NCI-H2107 (cell line): ENCODE measurements at regions not wholly inside any gene's neighbourhood (a gene's known extent, or its start where the extent isn't known, plus 50 kb on each side); places are given as distances from the start of the nearest gene placed in this dataset.
"Not testable (repeated sequence)": the region's sequence is repeated elsewhere in the genome, so short reads cannot be mapped to it uniquely, and the experiment has no call there.

Source experiments
- DNase-seq: peaks from one replicate; lab custom pipeline; 2025; lab: John Stamatoyannopoulos, UW

DNA sequence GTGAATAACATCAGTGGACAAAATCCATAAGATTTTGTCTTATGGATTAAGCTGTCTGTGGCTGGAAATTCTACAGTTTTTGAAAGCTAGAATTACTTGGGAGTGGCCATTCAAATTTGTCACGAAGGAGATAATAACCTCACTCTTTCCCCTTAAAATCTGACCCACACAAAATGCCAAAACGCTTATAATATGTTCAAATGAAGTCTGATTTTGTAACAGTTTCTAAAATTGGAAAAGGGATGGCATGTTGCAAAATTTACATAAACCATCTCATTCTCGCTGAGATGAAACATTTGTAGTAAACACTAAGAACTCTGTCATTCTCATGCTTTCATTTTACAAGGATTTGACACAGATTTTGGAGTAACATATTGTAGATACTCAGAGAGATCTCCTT lies 112.7 kb downstream of the GJA1 start:
- DNase-seq: no peak

DNA sequence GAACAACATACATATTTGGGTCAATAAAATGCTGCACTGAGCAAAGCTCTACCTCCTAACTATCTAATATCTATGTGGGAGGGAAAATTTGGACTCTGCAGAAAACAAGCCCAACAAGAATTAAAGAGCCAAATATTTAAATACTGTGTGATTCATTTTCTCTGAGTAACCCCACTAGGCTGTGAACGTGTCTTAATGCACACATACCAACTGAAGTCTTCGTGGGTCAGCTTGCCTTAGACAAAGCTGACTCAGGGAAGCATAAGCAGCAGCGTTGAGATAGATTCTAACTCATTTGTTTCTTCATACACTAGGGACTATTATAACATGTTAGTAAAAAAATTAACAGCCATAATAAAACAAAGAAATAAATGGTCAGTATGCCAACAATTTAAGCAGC lies 114.3 kb downstream of the GJA1 start:
- no peak for DNase-seq

DNA sequence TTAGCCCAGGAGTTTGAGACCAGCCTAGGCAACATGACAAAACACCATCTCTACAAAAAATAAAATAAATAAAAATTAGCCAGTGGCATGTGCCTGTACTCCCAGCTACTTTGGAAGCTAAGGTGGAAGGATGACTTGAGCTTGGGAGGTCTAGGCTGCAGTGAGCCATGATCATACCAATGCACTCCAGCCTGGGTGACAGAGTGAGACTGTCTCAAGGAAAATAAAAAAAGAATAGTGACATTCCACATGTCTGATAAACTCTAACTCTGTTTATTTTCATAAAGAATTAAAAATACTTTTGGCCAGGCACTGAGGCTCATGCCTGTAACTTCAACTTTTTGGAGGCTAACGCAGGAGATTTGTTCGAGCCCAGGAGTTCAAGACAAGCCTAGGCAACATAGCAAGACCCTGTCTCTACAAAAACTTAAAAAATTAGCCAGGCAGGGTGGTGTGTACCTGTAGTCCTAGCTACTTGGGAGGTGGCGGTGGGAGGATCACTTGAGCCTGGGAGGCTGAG lies 115.1 kb downstream of the GJA1 start:
- DNase-seq: no peak

DNA sequence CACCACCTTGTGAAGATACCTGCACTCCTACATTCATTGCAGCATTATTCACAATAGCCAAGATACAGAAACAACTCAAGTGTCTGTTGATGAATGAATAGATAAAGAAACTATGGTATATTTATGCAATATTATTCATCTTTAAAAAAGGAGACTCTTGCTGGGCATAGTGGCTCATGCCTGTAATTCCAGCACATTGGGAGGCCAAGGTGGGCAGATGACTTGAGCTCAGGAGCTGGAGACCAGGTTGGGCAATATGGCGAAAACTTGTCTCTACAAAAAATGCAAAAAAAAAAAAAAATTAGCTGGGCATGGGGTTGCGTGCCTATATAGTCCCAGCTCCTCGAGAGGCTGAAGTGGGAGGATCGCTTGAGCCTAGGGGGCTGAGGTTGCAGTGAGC lies 119.8 kb downstream of the GJA1 start:
- no peak for DNase-seq

DNA sequence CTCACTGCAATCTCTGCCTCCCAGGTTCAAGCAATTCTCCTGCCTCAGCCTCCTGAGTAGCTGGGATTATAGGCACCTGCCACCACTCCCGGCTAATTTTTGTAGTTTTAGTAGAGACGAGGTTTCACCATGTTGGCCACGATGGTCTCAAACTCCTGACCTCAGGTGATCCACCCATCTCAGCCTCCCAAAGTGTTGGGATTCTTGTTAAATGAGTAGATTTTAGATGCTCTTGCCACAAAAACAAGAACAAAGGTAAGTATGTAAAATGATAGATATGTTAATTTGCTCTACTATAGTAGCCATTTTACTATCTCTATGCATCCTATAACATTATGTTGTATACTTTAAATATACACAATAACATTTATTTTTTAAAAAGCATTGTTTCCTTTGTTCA lies 120.7 kb downstream of the GJA1 start:
- DNase-seq: not testable (repeated sequence)

DNA sequence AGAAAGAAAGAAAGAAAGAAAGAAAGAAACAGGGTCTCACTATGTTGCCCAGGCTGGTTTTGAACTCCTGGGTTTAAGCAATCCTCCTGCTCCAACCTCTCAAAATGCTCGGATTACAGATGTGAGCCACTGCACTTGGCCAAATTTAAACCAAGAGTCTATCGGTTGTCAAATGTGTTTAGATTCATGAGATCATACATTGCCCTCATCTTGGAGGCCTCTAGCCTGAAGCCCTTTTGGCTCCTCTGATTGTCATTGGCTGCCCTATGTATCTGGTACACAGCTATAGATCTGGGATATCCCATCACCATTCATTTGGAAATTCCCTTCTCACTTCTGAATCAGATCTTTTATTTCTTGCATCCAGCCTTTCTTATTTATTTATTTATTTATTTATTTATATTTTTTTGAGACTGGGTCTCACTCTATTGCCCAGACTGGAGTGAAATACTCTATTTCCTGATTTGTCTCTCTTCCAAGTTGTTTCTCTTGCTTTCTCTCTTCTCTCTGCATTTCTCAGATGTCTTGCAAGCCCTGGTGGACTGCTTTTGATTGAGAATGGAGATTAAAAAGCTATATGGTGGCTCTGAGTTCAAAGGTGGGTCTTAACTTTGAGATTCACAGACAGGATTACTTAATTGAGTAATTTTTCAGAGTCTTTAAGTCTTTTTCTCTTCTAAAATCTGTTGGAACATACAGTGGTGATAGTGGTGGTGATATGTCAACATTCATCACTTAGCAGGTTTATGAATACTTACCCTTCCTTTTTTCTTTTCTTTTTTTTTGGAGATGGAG lies 121.9 kb downstream of the GJA1 start:
- no peak for DNase-seq

DNA sequence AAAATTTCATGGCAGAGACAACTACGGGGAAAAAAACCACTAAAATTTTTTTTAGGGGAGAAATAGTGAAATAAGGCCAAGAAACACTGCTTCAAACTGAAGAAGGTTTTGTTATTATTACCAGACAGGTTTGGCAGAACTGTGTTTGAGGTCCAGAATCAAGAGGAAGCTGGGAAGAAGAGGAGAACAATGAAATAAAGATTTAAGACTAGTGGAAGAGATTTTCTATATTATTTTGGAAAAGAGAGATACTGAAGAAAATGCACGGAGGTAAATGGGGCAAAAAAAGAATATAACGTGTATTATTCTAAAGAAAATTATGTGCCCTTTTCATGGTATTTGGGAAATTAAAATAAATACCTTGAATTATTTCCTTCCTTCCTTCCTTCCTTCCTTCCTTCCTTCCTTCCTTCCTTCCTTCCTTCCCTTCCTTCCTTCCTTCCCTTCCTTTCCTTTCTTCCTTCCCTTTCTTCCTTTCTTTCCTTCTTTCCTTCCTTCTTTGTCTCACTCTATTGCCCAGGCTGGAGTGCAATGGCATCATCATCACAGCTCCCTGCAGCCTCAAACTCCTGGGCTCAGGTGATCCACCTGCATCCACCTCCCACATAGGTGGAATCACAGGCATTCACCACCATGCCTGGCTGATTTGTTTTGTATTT lies 124.3 kb downstream of the GJA1 start:
- no peak for DNase-seq

DNA sequence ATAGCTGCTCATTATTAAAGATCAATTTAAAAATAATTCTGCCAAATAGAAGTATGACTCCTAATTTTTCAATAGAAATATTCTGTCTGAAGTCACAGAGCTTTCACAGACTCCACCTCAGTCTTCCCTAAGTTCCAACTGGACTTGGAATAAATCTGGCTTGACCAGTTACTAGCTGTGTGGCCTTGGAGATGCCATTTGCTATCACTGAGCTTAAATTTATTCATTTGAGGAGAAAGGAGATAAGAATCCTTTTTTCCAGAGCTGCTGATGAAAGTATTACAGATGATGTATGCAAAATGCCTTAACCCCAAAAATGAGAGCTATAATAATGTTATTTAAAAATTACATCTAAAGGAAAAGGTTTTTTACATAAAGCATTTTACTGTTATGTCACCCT lies 125.0 kb downstream of the GJA1 start:
- DNase-seq: no peak

DNA sequence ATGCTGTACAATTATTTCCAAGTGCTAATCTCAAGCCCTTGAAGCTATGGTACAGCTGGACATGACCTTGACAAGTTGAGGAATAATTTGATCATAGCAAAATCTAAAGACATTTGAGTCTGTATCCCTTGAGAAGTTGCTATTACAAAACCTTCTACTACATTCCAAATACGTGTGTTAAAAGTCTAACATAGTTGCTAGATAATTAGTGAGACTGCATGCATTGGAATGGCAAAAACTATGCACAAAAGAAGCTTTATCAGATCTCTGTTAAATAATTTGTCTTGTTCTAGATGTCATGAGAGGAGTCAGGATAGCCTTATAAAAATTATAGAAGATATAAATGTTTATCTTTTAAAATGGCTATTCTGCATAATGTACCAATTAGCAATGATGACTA lies 127.8 kb downstream of the GJA1 start:
- no peak for DNase-seq

DNA sequence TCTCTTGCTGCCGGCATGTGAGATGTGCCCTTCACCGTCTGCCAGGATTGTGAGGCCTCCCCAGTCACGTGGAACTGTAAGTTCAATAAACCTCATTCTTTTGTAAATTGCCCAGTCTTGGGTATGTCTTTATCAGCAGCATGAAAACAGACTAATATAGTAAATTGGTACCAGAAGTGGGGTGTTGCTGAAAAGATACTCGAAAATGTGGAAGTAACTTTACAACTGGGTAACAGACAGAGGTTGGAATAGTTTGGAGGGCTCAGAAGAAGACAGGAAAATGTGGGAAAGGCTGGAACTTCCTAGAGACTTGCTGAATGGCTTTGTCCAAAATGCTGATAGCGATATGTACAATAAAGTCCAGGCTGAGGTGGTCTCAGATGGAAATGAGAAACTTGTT lies 129.1 kb downstream of the GJA1 start:
- DNase-seq: not testable (repeated sequence)

DNA sequence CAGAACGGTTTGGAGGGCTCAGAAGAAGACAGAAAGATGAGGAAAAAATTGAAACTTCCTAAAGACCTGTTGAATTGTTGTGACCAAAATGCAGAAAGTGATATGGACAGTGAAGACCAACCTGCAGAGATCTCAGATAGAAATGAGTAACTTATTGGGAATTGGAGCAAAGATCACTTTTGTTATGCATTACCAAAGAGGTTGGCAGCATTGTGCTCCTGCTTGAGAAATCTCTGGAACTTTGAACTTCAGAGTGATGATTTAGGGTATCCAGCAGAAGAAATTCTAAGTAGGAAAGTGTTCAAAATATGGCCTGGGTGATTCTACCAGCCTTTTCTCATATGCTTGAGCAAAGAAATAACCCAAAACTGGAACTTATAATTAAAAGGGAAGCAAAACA lies 136.0 kb downstream of the GJA1 start:
- no peak for DNase-seq

DNA sequence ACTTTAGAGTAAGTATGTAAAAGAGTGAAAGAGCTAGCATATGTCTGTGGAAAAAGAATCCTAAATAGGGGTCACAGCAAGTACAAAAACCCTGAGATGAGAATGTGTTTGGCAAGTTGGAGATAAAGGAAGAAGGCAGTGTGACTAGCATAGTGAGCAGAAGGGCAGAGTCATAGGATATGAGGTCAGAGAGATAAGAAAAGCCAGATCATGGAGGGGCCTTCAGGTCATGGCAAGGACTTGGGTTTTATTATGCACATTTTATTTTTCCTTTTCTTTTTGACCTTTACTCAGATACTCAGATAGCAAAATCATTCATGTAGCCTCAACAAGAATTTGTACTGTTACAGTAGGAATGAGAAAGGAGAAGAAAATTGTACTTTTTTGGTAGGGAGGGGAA lies 138.0 kb downstream of the GJA1 start:
- no peak for DNase-seq

DNA sequence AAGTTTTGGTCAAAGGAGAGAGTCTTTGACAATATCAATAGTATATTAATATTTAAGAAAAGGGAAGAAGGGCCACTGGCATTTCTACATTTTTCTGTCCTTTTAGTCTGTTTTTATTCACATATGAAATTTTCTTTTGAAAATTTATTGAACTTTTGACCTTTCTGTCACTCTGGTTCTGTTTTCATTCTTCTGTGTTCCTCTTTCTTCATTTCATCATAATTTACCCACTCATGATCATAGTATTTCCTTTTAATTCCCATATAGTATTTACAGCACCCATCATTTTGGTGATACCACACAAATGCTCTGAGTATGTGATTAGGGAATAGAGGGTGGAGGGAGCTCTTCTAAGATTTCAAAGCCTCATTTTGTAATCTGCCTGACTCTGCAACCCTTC lies 142.8 kb downstream of the GJA1 start:
- DNase-seq: no peak

DNA sequence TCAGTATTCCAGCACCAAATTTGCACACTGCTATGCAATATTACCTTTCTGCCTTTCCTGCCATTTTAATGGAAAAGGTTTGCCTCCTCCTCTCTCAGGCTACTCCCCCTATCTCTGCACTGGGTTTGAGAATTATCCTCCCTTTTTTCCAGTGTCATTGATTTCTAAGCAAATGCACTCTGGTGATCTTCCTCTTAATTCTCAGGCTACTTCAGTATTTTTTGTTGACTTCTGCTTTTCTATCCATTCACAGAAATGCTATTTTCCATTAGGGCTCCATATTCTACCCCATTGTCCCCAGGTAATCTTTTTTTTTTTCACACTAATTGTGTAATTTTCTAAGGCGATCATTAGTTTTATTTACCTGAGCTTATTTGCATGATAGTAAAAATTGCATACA lies 144.0 kb downstream of the GJA1 start:
- DNase-seq: no peak

DNA sequence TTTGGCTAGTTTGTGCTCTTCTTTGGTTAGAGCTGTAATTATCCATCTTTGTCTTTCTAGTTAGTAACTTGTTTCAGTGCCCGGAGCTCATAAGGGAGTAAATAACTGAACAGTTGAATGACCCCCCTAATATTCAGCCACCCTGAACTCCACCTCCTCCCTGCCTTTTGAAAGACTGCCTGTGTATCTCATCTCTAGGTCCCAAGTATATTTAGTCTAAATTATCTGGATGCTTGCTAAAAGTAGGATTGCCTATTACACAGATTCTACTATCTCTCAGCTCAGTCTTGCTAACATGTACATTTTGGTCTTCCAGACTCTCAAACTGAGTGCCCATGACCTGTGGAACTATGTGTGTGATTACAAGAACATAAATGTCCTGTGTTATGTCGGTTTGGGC lies 145.9 kb downstream of the GJA1 start:
- no peak for DNase-seq

DNA sequence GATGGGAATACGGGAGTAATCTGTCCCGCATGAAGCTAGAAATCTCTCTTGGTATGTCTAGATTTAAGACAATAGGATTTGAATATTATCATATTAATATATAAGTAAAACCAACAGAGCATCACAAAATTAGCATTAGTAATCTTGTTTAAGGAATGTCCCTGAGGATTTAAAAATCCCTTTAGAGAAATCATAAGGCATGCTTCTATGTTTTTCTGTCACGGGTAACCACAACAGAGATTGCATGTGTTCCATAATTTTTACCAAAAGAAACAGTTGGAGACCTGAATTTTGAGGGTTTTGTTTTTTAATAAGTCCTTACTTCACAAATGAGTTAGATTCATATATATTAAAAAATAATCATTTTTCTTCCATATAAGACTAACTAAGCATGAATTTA lies 146.8 kb downstream of the GJA1 start:
- no peak for DNase-seq

DNA sequence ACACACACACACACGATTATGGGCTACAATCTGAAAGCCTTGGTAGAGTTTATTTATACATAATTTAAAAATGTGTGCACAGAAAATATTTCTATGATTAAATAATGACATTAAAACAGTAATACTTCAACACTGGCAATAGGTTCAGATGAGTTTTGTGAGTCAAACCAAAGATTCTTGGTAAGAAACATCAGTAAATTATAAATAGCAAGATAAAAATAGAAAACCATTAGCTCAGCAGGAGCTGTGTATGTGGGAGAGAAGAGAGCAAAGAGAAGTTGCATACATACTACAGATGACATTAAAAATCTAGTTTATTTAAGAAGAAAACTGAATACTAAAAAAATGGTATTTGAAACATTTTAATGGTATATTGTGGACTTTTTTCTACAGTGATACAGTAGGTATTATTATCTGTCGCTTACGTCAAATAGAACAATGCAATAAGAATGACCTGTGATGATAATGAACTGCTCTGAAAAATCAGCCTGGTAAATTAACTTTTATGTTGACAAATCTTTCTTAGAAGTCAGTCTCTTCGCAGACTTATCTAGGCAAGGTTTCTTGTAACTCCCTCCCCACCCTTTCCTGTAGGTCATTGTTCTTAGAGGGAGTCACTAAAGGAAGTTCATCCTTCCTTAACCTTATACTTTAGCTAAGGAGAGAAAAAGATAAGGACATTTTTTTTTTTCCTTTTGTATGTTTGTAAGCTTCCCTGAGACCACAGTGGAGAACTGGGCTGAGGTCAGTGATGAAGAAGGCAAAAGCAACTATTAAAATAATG lies 149.3 kb downstream of the GJA1 start:
- DNase-seq: no peak

DNA sequence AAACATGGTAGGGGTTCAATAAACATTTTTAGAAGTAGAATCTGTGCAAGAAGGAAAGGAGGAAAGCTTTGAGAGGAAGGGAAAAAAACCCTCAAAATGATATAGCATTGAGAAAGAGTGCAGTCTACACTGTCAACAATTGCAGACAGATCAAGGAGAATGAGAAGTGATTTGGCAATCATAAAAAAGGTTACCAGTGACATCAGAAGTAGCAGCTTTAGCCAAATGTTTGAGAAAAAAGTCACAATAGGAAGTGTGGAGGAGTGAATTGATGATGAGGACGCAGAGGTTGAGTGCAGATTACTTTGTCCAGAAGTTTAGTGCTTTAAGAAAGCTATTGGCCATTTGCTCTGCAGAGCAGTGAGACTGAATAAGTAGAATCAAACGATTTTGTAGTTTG lies 155.0 kb downstream of the GJA1 start:
- DNase-seq: no peak

DNA sequence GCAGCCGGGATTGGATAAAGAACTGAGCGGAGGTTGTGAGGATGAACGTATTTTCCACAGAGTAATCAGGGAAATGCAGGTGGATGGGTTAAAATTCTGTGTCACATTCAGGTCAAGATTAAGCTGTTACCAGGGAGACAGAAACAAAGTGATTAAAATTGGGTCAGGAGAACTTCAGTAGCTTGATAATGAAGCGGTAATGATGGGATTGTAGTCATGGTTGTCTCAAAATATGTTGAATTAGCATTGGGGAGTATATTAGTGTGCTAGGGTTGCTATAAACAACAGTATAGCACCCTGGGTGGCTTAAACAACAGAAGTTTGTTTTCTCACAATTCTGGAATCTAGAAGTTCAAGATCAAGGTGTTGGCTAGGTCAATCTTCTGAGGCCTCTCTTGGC lies 155.5 kb downstream of the GJA1 start:
- no peak for DNase-seq

DNA sequence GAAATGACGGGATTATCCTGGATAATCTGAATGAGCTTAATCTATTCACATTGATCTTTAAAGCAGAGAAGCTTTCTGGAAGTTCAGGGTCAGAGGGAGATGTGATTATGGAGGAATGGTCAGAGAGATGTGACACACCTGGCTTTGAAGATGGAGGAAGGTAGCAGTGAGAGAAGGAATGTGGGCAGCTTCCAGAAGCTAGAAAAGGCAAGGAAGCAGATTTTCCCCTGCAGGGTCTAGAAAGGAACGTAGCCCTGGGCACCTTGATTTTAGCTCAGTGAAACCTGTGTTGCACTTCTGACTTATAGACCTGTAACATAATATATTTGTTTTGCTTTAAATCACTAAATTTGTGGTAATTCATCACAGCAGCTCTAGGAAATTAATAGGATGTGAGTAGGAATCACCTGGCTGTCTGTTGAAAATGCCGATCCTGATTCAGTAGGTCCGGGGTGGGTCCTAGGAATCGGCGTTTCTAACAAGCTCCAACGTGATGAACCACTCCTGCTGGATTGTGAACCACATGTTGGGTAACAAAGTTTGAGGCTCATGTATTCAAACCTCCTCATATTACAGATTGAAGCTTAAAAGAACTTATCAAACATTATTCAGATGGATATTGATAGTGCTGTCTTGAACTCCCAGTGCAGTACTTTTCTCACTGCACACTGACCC lies 157.0 kb downstream of the GJA1 start:
- no peak for DNase-seq

DNA sequence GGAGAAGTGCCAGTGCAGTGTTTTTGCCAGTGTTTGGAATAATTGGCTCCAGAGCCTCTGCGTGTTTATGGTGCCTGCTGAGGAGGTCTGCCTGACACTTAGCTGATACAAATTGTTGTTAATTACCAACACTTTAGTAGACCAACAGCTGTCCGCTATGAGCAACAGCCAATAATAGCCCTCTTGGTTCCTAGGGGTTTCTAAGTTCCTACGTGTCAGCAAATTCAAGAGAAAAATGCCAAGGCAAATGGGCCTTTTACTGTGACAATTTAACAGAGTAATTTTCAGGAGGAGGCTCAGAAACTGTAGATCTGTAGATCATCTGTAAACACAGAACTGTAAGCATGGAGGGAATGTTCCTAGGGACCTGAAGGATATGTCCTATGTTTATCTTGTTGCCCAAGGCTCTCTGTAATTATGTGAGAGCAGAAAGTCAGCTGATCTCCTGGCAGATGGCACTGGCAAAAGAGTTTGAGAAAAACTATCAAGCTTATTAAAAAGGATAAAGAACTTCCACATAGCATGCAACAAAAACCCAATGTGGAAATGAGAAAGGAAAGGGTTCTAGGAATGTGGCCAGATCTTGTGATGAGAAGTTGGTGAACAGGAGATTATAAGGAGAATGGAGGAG lies 157.7 kb downstream of the GJA1 start:
- no peak for DNase-seq

DNA sequence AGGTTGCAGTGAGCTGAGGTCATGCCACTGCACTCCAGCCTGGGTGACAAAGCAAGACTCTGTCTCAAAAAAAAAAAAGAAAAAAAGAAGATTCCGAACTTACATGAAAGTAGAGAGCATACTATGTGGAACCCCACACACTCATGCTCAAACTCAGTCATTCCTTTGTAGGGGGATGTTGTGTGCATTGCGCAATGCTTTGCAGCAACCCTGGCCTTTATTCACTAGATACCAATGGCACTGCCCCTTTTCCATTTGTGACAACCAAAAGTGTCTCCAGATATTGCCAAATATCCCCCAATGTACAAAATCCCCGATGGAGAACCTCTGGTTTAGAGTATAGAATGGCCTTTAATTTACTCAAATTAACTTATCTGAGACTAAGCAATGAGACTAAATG lies 158.6 kb downstream of the GJA1 start:
- DNase-seq: no peak
